Type B pancreatic cell (in vitro differentiated cells): ENCODE measurements at regions not wholly inside any gene's neighbourhood (a gene's known extent, or its start where the extent isn't known, plus 50 kb on each side); places are given as distances from the start of the nearest gene placed in this dataset.

Source experiments
- DNase-seq: peaks from one replicate; pipeline ENCODE4 v3.0.0; 2021; ENCODE audit warnings: mixed read lengths; ENCODE audit not compliant: unreplicated experiment; ENCODE audit errors: extremely low spot score
- H3K27ac Mint-ChIP-seq: 2 replicates; pipeline ENCODE4 v1.8.0; 2021; ENCODE audit warnings: mild to moderate bottlenecking, mixed read lengths
- H3K27me3 Mint-ChIP-seq: 2 replicates; pipeline ENCODE4 v1.8.0; 2021; ENCODE audit warnings: mixed read lengths
- H3K36me3 Mint-ChIP-seq: 2 replicates; pipeline ENCODE4 v1.8.0; 2021; ENCODE audit warnings: mixed read lengths
- H3K4me1 Mint-ChIP-seq: one replicate; pipeline ENCODE4 v1.8.0; 2021; ENCODE audit warnings: mixed read lengths; ENCODE audit not compliant: unreplicated experiment
- H3K4me3 Mint-ChIP-seq: 2 replicates; pipeline ENCODE4 v1.8.0; 2021; ENCODE audit warnings: mild to moderate bottlenecking, mixed read lengths
- H3K9me3 Mint-ChIP-seq: 2 replicates; pipeline ENCODE4 v1.8.0; 2021; ENCODE audit warnings: mixed read lengths
- CTCF ChIP-seq: fragments of 200-600 bp; sonication (generic); conservative IDR thresholded peaks from 2 replicates; pipeline ENCODE4 v1.5.0; 2021; ENCODE audit warnings: antibody characterized with exemption, mild to moderate bottlenecking

- H3K9me3 Mint-ChIP-seq: no peaks in the 10 kb centered on the region
- peaks cover 21% of the 10 kb centered on the region for H3K4me1 Mint-ChIP-seq
Measured at GRCh38 chr12:94721173-94721572, 70.8 kb upstream of the TMCC3 start.

GRCh38 chr12:94718114-94718513, 67.8 kb upstream of the TMCC3 start:
- Mint-ChIP-seq H3K27me3 (no peaks in the 10 kb centered on the region), H3K4me3 (no peak overlapping the region), H3K9me3 (no peaks in the 10 kb centered on the region), H3K36me3 (no peaks in the 10 kb centered on the region), H3K4me1 (peaks cover 32% of the 10 kb centered on the region), H3K27ac (no peak overlapping the region)
- no peak for TF ChIP-seq CTCF
- no peak for DNase-seq

More at GRCh38 chr12:94721173-94721572, 70.8 kb upstream of the TMCC3 start:
- no peak overlapping the region for H3K4me3 Mint-ChIP-seq
- no peaks in the 10 kb centered on the region for H3K36me3 Mint-ChIP-seq
- no peak overlapping the region for H3K27ac Mint-ChIP-seq
- no peak for TF ChIP-seq CTCF
- no peak for DNase-seq
- no peaks in the 10 kb centered on the region for H3K27me3 Mint-ChIP-seq

DNA sequence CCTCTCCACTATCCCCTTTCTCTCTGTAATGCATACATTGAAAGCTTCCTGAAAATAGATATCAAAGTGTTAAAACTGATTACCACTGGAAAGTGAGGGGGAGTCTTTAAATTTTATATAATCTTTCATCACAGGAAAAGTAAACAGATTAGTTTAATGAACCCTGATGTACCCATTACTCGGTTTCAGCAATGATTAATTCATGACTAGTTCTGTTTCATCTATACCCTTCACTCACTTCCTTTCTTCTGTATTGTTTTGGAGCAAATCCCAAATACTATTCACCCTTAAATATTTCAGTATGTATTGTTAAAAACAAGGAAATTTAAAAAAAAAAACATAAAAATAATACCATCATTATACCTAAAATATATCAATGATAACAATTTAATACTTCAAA, 67.3 kb upstream of the TMCC3 start:
- no peak for DNase-seq
- no peaks in the 10 kb centered on the region for H3K27me3 Mint-ChIP-seq
- H3K9me3 Mint-ChIP-seq: no peaks in the 10 kb centered on the region
- no peak overlapping the region for H3K27ac Mint-ChIP-seq
- TF ChIP-seq CTCF: no peak
- no peaks in the 10 kb centered on the region for H3K36me3 Mint-ChIP-seq
- peaks cover 33% of the 10 kb centered on the region for H3K4me1 Mint-ChIP-seq
- H3K4me3 Mint-ChIP-seq: no peak overlapping the region

DNA sequence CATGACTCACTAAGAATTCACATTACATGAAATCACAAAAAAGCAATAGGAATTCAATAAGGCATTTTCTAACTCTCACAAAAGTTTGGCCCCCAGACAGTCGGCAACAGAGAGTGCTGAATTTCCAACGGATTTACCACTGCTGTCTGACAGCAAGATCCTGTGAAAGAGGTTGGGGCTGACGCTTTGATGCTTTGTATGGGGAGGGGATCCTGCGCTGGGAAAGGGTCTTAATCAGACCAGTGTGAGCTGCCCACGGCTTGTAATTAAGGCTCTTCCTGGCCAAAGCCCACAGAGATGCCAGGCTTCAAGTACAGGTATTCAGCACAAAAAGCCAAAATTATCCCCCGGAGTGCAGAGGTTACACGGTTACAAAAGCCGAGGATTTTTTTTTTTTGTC, 66.8 kb upstream of the TMCC3 start:
- Mint-ChIP-seq H3K4me3 (no peak overlapping the region), H3K4me1 (peaks cover 34% of the 10 kb centered on the region), H3K9me3 (no peaks in the 10 kb centered on the region), H3K27me3 (no peaks in the 10 kb centered on the region), H3K36me3 (no peaks in the 10 kb centered on the region), H3K27ac (no peak overlapping the region)
- no peak for TF ChIP-seq CTCF
- DNase-seq: no peak

DNA sequence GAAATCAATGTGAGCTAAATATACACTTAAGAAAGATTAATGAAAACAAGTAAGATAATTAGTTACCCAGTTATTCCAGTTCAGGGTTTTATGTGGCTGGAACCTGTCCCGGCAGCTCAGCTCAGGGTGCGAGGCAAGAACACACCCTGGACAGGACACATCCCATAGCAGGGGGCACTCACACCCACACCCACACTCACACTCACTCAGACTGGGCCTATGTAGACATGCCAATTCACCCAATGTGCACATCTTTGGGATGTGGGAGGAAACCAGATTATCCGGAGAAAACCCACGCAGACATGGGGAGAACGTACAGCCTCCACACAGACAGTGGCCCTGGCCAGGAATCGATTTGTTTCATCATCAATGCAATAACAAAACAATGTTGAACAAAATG, 66.0 kb upstream of the TMCC3 start:
- H3K4me1 Mint-ChIP-seq: peaks cover 29% of the 10 kb centered on the region
- H3K36me3 Mint-ChIP-seq: no peaks in the 10 kb centered on the region
- no peak for DNase-seq
- H3K27me3 Mint-ChIP-seq: no peaks in the 10 kb centered on the region
- no peak for TF ChIP-seq CTCF
- H3K4me3 Mint-ChIP-seq: no peak overlapping the region
- H3K9me3 Mint-ChIP-seq: no peaks in the 10 kb centered on the region
- no peak overlapping the region for H3K27ac Mint-ChIP-seq
